Gastroesophageal sphincter (tissue), 4 donors: ENCODE measurements at regions not wholly inside any gene's neighbourhood (a gene's known extent, or its start where the extent isn't known, plus 50 kb on each side); places are given as distances from the start of the nearest gene placed in this dataset.

Source experiments
- ATAC-seq: fragments of 150-250 bp; one replicate; pipeline ENCODE4 v1.9.1; 2016; ENCODE audit warnings: mild to moderate bottlenecking, moderate library complexity
- H3K27ac ChIP-seq, 4 donors: fragments of 200-600 bp; sonication (generic) in 3 of 4; 1 replicate in 3 of 4; 2 replicates in 1 of 4; pipeline ENCODE4 v1.5.1; 2016 to 2019
- H3K27me3 ChIP-seq: fragments of 200-600 bp; sonication (generic); one replicate; pipeline ENCODE4 v1.5.1; 2019
- H3K36me3 ChIP-seq, 2 donors: fragments of 200-600 bp; sonication (generic); one replicate each; pipeline ENCODE4 v1.5.1; 2019; ENCODE audit warnings: control low read depth in 1 of 2
- H3K4me1 ChIP-seq, 3 donors: fragments of 200-600 bp; sonication (generic); 1 replicate in 2 of 3; 2 replicates in 1 of 3; pipeline ENCODE4 v1.5.1; 2016 to 2019; ENCODE audit warnings: control low read depth in 2 of 3
- H3K4me3 ChIP-seq, 2 donors: fragments of 200-600 bp; sonication (generic); one replicate each; pipeline ENCODE4 v1.5.1; 2019; ENCODE audit warnings: mild to moderate bottlenecking in 1 of 2, moderate library complexity in 1 of 2
- H3K9me3 ChIP-seq, 3 donors: fragments of 200-600 bp; sonication (generic); one replicate each; pipeline ENCODE4 v1.5.1; 2017 to 2019; ENCODE audit warnings: control low read depth in 2 of 3
- CTCF ChIP-seq, 4 experiments: fragments of 200-600 bp in 2 of 4; fragments of 450-650 bp in 2 of 4; sonication (generic) in 1 of 4; IDR thresholded peaks; one replicate each; pipeline ENCODE4 v1.5.1; 2017 to 2019; ENCODE audit warnings: antibody characterized with exemption in 4 of 4, mild to moderate bottlenecking in 2 of 4, moderate library complexity in 2 of 4
- EP300 ChIP-seq: sonication (generic); formaldehyde crosslinking; IDR thresholded peaks from one replicate; pipeline ENCODE4 v1.6.1; 2017; ENCODE audit warnings: antibody characterized with exemption, mild to moderate bottlenecking
- POLR2A ChIP-seq, 2 donors: fragments of 450-650 bp; IDR thresholded peaks; one replicate each; pipeline ENCODE4 v1.6.1; 2017; ENCODE audit warnings: antibody characterized with exemption in 2 of 2, mild to moderate bottlenecking in 2 of 2, moderate library complexity in 1 of 2
- POLR2AphosphoS5 ChIP-seq: sonication (generic); formaldehyde crosslinking; IDR thresholded peaks from one replicate; pipeline ENCODE4 v1.6.1; 2017; ENCODE audit warnings: antibody characterized with exemption
- WGBS, 2 donors: methylation state at CpG; one replicate each; pipeline ENCODE4 v1.1.5; 2018; ENCODE audit warnings: low coverage in 1 of 2; 5-methylcytosine and 5-hydroxymethylcytosine counted together

GRCh38 chr11:39192671-39193070, 2266.8 kb downstream of the LRRC4C start:
- Histone ChIP-seq H3K36me3 (no peaks in the 10 kb centered on the region), H3K27me3 (peaks cover 3% of the 10 kb centered on the region), H3K4me1 (no peaks in the 10 kb centered on the region), H3K27ac (no peak overlapping the region), H3K4me3 (no peak overlapping the region), H3K9me3 (no peaks in the 10 kb centered on the region)
- no CpG with 5 or more reads among the region's 24 CpGs for WGBS, 2 donors
- no peak for TF ChIP-seq CTCF (IDR thresholded peaks at IDR 0.05)
- TF ChIP-seq POLR2A (IDR thresholded peaks at IDR 0.05): no peak
- TF ChIP-seq EP300: no peak
- no peak for TF ChIP-seq POLR2AphosphoS5
- no peak for ATAC-seq

- TF ChIP-seq POLR2A (IDR thresholded peaks at IDR 0.05) (no peak), CTCF (IDR thresholded peaks at IDR 0.05) (no peak)
- H3K4me1 ChIP-seq: no peaks in the 10 kb centered on the region
- no peaks in the 10 kb centered on the region for H3K9me3 ChIP-seq
- no peak for ATAC-seq
- H3K36me3 ChIP-seq: no peaks in the 10 kb centered on the region
- no peak overlapping the region for H3K4me3 ChIP-seq
- no peak overlapping the region for H3K27ac ChIP-seq
- H3K27me3 ChIP-seq: peaks cover 3% of the 10 kb centered on the region
- 36 to 47% methylated on average over 2 of the region's 2 CpGs for WGBS, 2 donors
Measured at GRCh38 chr11:39190751-39191150, 2268.7 kb downstream of the LRRC4C start.

GRCh38 chr11:39177678-39178077, 2281.8 kb downstream of the LRRC4C start:
- TF ChIP-seq POLR2A (IDR thresholded peaks at IDR 0.05) (no peak), EP300 (no peak), CTCF (IDR thresholded peaks at IDR 0.05) (no peak), POLR2AphosphoS5 (no peak)
- no peaks in the 10 kb centered on the region for H3K4me1 ChIP-seq
- 77 to 93% methylated on average over 3 to 4 of the region's 4 CpGs for WGBS, 2 donors
- H3K27ac ChIP-seq: no peak overlapping the region
- H3K9me3 ChIP-seq: no peaks in the 10 kb centered on the region
- no peak overlapping the region for H3K4me3 ChIP-seq
- H3K36me3 ChIP-seq: no peaks in the 10 kb centered on the region
- no peak for ATAC-seq
- no peaks in the 10 kb centered on the region for H3K27me3 ChIP-seq

- Histone ChIP-seq H3K4me3 (no peak overlapping the region), H3K9me3 (no peaks in the 10 kb centered on the region), H3K27me3 (no peaks in the 10 kb centered on the region), H3K27ac (no peak overlapping the region), H3K36me3 (no peaks in the 10 kb centered on the region), H3K4me1 (no peaks in the 10 kb centered on the region)
- TF ChIP-seq POLR2A (IDR thresholded peaks at IDR 0.05) (no peak), CTCF (IDR thresholded peaks at IDR 0.05) (no peak), POLR2AphosphoS5 (no peak), EP300 (no peak)
- 25 to 35% methylated on average over 2 of the region's 2 CpGs for WGBS, 2 donors
- ATAC-seq: no peak
Measured at GRCh38 chr11:39174965-39175364, 2284.5 kb downstream of the LRRC4C start.

- TF ChIP-seq CTCF (IDR thresholded peaks at IDR 0.05) (no peak), POLR2A (IDR thresholded peaks at IDR 0.05) (no peak), EP300 (no peak), POLR2AphosphoS5 (no peak)
- ATAC-seq: no peak
Measured at GRCh38 chr11:39174196-39174595, 2285.3 kb downstream of the LRRC4C start.

More at GRCh38 chr11:39174196-39174595, 2285.3 kb downstream of the LRRC4C start:
- no peaks in the 10 kb centered on the region for H3K27me3 ChIP-seq
- H3K27ac ChIP-seq: no peak overlapping the region
- no peaks in the 10 kb centered on the region for H3K36me3 ChIP-seq
- H3K4me3 ChIP-seq: no peak overlapping the region
- H3K9me3 ChIP-seq: no peaks in the 10 kb centered on the region
- H3K4me1 ChIP-seq: no peaks in the 10 kb centered on the region
